ENCODE measurements at regions not wholly inside any gene's neighbourhood (a gene's known extent, or its start where the extent isn't known, plus 50 kb on each side); places are given as distances from the start of the nearest gene placed in this dataset.

GRCh38 chr18:37657493-37657892 is 91.9 kb upstream of the CELF4 start:
- H3K4me3 ChIP-seq (replicated peaks in 1 of 2; ENCODE audit: low read depth in 2 of 2, low read length in 2 of 2), result no peak overlapping the region
- peak in 1 of 2 donors; percentile 82 for DNase-seq (ENCODE audit: low read depth in 2 of 2)
- TF ChIP-seq CTCF (IDR thresholded peaks at IDR 0.05; ENCODE audit: low read depth, low read length), result no peak

GRCh38 chr18:37654731-37655369 is 89.3 kb upstream of the CELF4 start:
- no peak for TF ChIP-seq CTCF (IDR thresholded peaks at IDR 0.05; ENCODE audit: low read depth, low read length)
- no peak overlapping the region for H3K4me3 ChIP-seq (replicated peaks in 1 of 2; ENCODE audit: low read depth in 2 of 2, low read length in 2 of 2)
- DNase-seq (ENCODE audit: low read depth in 2 of 2), result no peak

- TF ChIP-seq CTCF (IDR thresholded peaks at IDR 0.05; ENCODE audit: low read depth, low read length), result no peak
- no peak overlapping the region for H3K4me3 ChIP-seq (replicated peaks in 1 of 2; ENCODE audit: low read depth in 2 of 2, low read length in 2 of 2)
- DNase-seq (ENCODE audit: low read depth in 2 of 2), result no peak
Measured at GRCh38 chr18:37654034-37654433, 88.4 kb upstream of the CELF4 start.

DNA sequence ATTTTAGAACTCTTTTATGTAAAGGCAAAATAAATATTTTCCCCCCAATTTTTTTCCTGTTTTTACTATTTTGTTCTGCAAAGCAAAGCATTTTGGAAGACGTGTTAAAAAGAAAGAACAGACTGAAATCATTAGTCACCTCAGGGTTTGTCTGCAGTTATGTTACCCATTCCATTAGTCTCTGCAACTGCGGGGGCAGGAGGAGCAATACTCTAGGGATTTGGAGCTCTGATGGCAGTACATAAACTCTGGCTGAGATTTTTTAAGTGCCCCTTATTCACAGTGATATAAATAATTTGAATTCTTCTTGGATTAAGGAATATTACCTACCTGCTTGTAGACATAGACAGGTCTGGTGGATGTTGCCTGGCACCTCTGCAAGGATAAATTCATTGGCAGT is 88.0 kb upstream of the CELF4 start:
- DNase-seq (ENCODE audit: low read depth in 2 of 2), result peak in 1 of 2 donors; percentile 32
- H3K4me3 ChIP-seq (replicated peaks in 1 of 2; ENCODE audit: low read depth in 2 of 2, low read length in 2 of 2), result no peak overlapping the region
- TF ChIP-seq CTCF (IDR thresholded peaks at IDR 0.05; ENCODE audit: low read depth, low read length), result no peak

DNA sequence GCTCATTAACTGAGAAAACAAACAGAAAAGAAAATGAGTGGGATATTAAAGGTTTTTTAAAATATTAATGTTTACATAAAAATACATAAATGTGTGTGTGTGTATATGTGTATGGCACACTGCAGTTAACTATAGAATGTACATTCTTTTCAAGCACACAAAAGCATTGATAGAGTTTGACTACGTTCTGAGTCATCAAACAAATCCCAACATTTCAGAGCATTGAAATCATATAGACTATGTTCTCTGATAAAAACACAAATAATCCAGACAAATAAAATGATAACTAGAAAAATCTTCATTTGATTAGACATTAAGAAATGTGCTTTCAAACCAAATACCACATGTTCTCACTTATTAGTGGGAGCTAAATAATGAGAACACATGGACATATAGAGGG is 84.3 kb upstream of the CELF4 start:
- H3K4me3 ChIP-seq (replicated peaks in 1 of 2; ENCODE audit: low read depth in 2 of 2, low read length in 2 of 2), result no peak overlapping the region

DNA sequence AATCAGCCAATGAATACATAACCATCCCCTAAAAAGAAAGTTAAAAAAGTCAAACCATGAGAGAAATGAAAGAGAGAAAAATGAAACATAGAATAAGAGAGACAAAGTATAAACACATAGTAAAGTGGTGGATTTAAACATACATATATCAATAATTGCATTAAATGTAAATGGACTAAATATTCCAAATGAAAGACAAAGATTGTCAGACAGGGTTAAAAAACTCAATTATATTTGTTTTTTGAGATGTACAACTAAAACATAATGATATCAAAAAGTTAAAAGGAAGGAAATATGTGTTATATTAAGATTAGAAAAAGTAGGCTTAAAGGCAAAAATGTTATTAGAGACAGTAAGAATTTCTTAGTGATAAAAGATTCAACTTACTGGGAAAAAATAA is 83.8 kb upstream of the CELF4 start:
- DNase-seq (ENCODE audit: low read depth in 2 of 2), result no peak
- no peak for TF ChIP-seq CTCF (IDR thresholded peaks at IDR 0.05; ENCODE audit: low read depth, low read length)

More for the DNA sequence above, 84.3 kb upstream of the CELF4 start:
- no peak for TF ChIP-seq CTCF (IDR thresholded peaks at IDR 0.05; ENCODE audit: low read depth, low read length)
- DNase-seq (ENCODE audit: low read depth in 2 of 2), result no peak

GRCh38 chr18:37641573-37641972 is 76.0 kb upstream of the CELF4 start:
- DNase-seq (ENCODE audit: low read depth in 2 of 2), result no peak
- H3K4me3 ChIP-seq (replicated peaks in 1 of 2; ENCODE audit: low read depth in 2 of 2, low read length in 2 of 2), result no peak overlapping the region
- TF ChIP-seq CTCF (IDR thresholded peaks at IDR 0.05; ENCODE audit: low read depth, low read length), result no peak

More for the DNA sequence above, 83.8 kb upstream of the CELF4 start:
- H3K4me3 ChIP-seq (replicated peaks in 1 of 2; ENCODE audit: low read depth in 2 of 2, low read length in 2 of 2), result no peak overlapping the region
